ENCODE measurements at regions not wholly inside any gene's neighbourhood (a gene's known extent, or its start where the extent isn't known, plus 50 kb on each side); places are given as distances from the start of the nearest gene placed in this dataset.

GRCh38 chr7:96826089-96826488 lies 116.4 kb upstream of the SEM1 start:
- TF ChIP-seq EP300 (IDR thresholded peaks at IDR 0.05) (no peak), CTCF (IDR thresholded peaks at IDR 0.05) (no peak)
